HK-2 (cell line): ENCODE measurements at regions not wholly inside any gene's neighbourhood (a gene's known extent, or its start where the extent isn't known, plus 50 kb on each side); places are given as distances from the start of the nearest gene placed in this dataset.
A peak's percentile ranks its signal among the peaks of the same experiment; 100 is the strongest.

Source experiments
- DNase-seq: peaks from one replicate; pipeline ENCODE4 v3.0.0-alpha.2; 2018; ENCODE audit not compliant: unreplicated experiment

DNA sequence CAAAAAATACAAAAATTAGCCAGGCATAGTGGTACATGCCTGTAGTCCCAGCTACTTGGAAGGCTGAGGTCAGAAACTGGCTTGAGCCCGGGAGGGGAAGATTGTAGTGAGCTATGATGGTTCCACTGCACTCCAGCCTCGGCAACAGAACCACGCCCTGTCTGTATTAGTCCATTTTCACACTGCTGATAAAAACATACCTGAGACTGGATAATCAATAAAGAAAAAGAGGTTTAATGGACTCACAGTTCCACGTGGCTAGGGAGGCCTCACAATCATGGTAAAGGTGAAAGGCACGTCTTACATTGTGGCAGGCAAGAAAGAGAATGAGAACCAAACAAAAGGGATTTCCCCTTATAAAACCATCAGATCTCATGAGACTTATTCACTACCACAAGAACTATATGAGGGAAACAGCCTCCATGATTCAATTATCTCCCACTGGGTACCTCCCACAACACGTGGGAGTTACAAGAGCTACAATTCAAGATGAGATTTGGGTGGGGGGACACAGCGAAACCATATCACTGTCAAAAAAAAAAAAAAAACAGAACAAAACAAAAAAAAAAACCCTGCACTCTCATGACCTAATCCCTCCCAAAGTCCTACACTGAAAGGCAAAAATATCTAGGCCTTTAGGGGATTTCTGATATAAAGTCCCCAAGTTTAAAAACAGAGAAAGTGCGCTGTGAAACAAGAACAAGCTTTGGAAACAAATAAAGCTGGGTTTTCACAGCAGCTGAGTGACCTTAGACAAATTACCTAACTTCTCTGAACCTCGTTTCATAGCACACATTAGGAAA, 224.7 kb downstream of the IGSF11 start:
- no peak for DNase-seq

DNA sequence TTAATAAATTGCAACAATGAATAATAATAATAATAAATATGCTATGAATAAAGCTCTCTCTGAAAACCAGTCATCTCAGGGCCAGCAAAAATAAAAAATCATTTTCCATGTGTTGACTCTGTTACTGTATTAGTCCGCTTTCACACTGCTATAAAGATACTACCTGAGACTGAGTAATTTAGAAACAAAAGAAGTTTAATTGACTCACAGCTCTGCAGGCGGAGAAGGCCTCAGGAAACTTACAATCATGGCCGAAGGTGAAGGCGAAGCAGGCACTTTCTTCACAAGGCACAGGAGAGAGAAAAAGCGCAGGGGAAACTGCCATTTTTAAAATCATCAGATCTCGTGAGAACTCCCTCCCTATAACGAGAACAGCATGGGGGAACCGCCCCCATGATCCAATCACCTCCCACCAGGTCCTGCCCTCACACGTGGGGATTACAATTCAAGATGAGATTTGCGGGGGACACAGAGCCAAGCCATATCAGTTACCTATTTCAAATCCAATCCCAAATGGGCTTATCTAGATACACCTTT, 224.1 kb downstream of the IGSF11 start:
- DNase-seq, result no peak

DNA sequence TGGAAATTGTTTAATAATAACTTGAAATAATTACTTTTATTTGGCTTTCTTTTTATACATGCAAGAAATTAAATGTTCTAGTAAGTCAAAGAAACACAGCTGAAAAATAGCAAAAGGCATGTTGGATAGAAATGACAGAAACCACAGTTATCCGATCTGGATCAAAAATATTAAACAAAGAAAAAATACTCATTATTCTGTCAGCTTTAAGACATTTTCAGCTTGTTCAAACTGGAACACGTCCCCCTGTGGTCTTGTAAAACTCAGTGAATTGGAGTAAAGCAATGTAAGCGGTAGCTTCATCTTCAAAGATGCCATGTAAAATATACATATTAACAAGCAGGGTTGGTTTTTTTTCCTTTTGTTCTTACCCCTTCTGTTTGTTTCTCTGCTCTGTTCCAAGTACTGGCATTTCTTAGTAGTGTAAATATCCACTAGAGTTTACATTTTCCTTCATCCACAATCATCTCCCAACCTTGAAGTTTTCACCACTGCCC, 223.4 kb downstream of the IGSF11 start:
- no peak for DNase-seq

DNA sequence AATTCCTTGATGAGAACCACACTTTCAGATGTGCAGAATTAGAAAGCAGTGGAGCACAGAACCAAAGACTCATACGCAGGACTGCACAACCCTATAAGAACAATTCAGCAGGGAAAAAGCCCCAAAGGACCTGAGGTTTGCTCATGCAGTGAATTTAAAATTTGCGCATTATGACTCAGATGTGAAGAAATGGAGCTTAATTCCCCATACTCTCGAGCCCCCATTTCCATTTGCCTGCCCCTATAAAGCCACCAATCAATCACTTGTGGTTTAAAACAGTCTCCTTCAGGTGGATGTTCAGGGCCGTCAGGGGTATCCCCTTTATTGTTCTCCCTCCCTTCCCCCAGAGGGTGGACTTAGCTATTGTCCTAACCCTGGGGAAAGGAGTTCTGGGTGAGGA, 221.2 kb downstream of the IGSF11 start:
- no peak for DNase-seq

DNA sequence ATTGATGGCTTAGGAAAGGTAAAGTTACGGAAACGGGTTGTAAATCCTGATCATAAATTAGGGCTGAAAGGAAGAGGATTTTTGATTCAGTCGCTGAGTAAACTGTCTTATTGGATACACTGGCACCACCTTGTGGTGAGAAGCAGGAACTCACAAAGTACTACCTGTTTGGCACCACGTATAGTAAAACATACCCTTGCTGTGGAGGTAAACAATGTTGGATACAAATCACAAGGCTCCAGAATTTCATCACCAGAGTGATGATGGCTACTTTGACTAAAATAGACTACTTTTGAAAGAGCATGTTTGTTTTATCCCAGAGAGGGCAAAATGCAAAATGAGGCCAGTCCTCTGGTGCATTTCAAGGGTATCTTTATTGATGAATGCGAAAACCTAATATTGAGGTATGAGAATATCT, 216.9 kb downstream of the IGSF11 start:
- DNase-seq, result peak; percentile 16

DNA sequence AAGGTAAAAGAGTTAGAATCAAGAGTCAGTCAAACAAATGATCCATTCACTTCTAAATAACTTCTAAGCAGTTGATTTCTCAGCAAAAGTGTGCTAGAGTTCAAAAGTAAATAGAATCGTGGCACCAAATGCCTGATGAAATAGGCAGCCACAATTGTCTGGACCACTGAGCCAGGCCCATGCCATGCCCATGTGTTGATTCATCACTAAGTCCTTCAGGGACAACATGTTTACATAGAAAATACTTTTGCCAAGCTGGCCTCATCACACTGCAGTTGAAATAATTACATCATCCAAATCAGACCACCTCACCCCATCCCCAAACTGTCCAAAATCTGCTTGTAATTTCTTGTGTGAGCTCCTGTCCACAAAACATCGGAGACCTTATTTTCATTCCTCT, 216.3 kb downstream of the IGSF11 start:
- DNase-seq, result no peak

DNA sequence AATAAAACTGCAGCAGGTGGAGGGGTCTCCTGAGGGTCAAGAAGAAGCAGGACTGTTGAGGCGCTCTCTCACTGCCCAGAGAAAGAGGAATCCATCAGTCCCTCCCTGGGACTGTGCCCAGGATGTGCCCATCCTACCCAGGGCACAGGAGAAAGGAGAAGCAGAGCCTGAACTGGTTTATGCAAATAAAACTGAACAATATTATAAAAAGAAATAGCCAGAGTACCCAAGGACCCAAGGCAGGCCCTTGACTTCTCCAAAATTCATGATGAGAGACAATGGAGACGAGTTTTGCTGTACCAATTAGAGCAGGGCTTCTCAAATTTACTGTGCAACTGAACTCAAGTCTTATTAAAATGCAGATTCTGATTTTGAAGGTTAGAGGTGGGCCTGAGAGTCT, 211.0 kb downstream of the IGSF11 start:
- no peak for DNase-seq

DNA sequence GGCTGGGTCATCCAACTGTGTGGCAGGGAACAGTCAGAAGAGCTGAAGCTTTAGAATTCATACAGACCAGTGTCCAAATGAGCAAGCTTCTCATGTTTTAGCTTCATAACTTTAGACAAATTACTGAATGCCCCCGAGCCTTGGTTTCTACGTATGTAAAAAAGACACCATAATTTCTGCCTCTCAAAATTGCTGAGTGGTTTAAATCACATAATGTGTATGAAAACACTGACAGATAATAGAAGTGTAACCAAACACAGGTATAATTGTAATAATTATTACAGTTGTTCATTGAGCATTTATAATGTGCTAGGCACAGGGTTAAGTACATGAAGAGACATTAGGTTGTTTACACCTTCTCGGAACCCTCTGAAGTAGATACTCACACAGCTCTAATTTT, 207.2 kb downstream of the IGSF11 start:
- DNase-seq, result no peak

DNA sequence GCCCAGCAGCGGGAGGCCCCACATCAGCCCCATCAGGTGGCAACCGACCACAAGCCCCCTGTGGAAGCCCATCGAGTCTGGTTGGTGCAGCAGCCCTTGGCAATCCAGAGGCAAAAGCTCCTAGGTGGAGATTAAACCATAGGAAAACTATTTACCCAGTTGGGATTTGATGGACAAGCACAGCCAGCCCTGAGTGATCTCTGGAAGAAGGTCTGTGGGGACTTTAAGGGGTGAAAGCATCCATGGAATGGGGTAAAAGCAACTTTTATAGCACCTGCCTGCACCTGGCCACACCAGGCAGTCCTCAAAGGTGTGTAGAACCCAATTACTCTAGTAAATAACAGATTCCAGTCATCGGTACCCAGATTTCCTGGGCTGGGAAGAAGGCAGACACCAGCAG, 206.3 kb downstream of the IGSF11 start:
- no peak for DNase-seq

DNA sequence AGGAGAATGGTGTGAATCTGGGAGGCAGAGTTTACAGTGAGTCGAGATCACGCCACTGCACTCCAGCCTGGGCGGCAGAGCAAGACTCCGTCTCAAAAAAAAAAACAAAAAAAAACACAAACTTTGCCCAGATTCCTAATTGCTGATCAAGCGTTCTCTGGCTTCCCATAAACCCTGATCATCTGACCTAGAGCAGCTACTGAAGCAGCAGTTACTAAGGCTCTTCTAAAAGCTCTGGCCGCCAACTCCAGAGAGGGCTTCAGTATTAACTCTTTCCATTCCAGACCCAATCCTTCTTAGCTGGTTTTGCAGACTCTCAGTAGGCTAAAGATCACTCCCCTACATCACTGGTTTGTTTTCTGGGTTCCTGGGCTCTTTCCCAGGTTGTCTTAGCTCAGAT, 201.6 kb downstream of the IGSF11 start:
- DNase-seq, result no peak

DNA sequence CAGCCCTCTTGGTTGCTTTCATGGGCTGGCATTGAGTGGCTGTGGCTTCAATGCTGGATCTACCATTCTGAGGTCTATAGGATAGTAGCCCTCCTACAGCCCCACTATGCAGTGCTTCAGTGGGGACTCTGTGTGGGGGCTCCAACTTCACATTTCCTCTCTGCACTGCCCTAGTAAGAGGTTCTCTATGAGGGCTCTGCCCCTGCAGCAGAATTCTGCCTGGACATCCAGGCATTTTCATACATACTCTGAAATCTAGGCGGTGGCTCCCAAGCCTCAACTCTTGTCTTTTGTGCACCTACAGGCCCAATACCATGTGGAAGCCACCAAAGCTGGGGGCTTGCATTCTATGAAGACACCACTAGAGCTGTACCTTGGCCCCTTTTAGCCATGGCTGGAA, 195.8 kb downstream of the IGSF11 start:
- DNase-seq, result no peak

DNA sequence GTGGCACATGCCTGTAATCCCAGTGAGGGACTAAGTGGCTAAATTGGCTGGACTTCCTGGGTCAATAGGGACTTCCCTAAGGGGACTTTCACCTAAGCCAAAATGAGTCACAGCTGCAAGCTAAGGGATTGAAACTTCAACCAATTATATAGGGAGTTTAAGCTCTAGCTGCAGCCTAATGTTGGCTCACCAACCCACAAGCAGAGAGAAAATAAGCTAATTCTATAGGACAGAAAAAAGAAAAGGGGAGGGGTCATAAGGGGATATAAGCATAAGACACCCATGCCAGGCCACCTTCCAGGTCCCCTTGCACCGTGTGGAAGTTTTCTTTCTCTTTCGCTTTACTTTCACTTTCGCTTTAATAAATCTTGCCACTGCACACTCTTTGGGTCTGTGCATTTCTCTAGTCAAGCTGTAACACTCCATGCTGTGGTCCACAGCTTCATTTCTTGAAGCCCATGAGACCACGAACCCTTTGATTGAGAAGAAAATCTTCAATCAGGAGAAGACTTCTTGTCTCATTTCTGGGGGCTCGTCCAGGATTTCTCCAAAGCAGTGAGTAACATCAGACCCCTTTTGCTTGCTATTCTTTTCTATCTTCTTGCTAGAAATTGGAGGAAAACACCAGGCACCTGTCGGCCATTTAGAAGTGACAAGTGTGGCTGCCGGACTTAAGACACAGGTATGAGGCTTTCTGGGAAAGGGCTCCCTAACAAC, 192.3 kb downstream of the IGSF11 start:
- no peak for DNase-seq

DNA sequence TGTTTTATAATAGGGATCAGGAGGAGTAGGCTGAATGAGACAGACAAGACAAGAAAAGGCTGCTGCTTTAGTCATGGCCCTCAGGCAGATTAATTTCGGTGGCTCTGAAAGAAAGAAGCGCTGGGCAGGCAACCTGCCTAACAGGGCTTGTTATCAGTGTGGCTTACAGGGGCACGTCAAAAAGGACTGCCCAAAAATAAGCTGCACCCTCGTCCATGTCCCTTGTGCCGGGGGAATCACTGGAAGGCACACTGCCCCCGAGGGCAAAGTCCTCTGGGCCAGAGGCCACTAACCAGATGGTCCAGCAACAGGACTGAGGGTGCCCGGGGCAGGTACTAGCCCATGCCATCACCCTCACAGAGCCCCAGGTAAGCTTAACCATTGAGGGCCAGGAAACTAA, 188.5 kb downstream of the IGSF11 start:
- DNase-seq, result no peak
